ENCODE measurements at regions not wholly inside any gene's neighbourhood (a gene's known extent, or its start where the extent isn't known, plus 50 kb on each side); places are given as distances from the start of the nearest gene placed in this dataset.
A peak's percentile ranks its signal among the peaks of the same experiment; 100 is the strongest.

- DNase-seq: no peak
These were observed 158.9 kb downstream of the TMX1 start for GRCh38 chr14:51398898-51399297.

DNA sequence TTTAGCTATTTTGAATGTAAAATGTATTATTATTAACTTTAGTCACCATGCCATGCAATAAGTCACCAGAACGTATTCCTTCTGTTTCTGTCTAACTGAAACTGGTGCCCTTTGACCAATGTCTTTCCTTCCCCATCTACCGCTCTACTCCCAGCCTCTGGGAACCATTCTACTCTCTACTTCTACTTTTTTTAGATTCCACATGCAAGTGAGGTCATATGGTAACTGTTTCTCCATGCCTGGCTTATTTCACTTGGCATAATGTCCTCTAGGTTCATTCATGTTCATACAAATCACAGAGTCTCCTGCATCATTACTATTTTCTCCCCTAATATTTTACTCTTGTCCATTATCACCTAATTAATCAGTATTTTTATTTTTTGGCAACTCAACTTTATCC is 160.1 kb downstream of the TMX1 start:
- no peak for DNase-seq

DNA sequence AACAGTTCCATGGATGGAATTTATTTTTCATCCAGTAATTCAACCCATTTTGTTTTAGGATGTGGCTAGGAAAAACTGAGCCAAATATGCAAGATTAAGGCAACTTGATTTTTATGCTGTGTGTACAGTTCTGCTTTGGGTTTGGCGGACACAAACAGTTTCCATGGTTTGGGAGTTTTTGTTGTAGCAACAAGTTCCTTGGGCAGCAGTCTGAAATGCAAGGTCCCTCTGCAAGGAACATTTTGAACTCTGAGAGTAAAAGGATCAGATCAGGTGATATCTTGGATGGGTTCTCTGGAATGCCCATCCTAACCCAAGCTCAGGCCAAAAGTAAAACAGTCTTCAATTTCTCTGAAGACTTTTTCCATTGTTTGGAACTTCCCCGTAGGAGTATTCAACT is 161.2 kb downstream of the TMX1 start:
- no peak for DNase-seq

DNA sequence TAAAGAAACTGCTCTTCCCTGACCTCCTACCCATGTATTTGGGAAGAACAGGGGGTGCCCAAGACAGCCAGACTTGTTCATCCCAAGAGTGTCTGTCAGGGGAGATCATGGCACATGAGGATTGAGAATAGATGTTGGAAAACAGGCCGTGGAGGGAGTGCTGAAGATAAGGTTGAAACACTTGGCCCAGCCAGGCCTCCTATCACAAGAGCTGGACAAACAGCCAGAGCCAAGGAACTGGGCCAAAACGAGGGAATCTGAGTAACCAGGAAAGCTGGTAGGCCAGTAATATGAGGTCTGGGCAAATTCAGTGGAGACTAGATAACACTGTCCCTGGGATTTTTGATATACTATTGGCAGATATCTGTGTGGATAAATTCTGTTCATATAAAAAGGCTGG is 161.7 kb downstream of the TMX1 start:
- DNase-seq: no peak

DNA sequence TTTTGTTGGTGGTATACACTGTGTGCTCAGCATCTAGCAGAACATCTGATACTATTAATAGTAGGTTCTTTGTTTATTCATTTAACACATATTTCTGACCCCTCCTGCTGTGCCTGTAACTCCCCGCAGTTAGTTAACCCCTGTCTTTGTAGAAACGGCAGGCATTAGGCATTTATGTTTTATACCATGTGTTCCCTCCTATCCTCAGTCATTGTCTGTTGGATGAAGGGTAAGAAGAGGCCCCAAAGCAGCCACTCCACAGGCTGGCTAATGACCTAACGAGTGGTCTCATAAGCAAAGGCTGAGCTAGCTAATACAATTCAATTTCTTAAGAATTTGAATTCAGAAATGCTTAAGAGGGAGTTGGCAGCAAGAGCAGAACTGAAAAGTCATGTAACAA is 170.8 kb downstream of the TMX1 start:
- no peak for DNase-seq

GRCh38 chr14:51419685-51420084 is 179.6 kb downstream of the TMX1 start:
- no peak for DNase-seq

DNA sequence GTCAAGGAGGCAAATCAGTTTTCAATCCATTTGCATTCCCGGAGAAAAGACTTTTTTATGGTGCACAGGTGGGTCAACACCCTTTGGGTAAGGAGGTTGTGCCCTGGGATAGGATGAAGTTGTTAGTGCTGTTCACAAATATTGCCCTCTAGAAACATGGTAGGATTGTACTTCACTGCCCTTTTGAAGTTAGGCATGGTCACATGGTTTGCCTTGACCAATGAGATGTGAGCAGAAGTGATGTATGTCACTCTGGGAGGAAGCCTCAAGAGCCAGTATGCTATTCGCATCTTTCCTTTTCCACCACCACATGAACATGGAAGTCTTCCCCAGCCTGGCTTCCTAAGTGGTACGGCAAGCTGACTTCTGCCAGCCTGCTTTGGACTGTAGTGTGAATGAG is 182.7 kb downstream of the TMX1 start:
- DNase-seq: no peak

GRCh38 chr14:51424041-51424440 is 184.0 kb downstream of the TMX1 start:
- DNase-seq: no peak

- peak; percentile 74 for DNase-seq
These were observed 184.7 kb downstream of the TMX1 start for GRCh38 chr14:51424561-51425251.

DNA sequence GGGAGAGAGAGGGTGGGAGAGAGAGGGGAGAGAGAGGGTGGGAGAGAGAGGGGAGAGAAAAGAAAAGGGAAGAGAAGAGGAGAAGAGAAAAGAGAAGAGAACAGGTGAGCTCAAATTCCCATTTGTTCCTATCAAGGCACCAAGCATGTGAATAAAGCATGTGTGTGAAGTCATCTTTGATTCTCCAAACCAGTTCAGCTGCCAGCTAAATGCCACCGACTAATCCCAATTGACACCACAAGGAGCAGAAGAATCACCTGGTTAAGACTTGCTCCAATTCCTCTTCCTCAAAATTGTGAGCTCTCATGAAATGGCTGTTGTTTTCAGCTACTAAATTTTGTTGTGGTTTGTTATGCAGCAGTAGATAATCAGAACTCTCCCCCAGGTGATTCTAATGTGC is 188.9 kb downstream of the TMX1 start:
- no peak for DNase-seq

DNA sequence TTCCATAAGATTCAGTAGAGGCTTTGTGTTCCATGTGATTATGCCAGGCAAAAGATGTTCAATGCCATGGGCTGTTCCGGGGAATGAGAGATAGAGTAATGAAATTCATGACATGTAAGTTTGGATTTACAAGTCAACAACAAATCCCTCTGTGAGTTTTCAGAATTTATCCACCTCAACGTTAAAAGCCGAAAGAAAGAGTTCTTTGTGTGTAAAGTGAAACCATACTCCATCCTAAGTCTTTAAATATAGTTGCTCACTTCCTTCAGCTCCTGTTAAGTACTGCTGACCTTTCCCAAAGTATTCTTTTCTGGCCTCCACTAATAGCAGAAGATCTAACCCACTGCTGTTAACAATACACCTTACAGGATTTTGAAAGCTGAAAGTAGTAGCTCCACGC is 190.0 kb downstream of the TMX1 start:
- peak; percentile 43 for DNase-seq

DNA sequence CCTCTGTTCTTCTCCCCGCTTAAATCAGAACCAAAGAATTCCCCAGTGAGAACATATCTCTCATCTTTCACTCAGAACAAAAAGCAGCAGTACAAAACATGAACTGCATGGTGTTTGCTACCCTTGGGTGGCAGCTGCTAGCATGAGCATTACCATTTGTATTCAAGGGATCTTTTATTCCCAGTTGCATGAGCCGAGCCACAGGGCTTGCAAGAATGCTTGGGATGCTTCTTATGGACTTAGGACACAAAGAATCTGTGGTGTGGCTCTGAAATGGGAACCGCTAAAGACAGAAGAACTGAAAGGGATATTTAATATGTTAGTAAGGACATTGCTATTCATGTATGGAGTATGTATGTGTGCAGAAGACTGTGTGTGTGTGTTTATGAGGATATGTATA is 190.6 kb downstream of the TMX1 start:
- DNase-seq: peak; percentile 74

DNA sequence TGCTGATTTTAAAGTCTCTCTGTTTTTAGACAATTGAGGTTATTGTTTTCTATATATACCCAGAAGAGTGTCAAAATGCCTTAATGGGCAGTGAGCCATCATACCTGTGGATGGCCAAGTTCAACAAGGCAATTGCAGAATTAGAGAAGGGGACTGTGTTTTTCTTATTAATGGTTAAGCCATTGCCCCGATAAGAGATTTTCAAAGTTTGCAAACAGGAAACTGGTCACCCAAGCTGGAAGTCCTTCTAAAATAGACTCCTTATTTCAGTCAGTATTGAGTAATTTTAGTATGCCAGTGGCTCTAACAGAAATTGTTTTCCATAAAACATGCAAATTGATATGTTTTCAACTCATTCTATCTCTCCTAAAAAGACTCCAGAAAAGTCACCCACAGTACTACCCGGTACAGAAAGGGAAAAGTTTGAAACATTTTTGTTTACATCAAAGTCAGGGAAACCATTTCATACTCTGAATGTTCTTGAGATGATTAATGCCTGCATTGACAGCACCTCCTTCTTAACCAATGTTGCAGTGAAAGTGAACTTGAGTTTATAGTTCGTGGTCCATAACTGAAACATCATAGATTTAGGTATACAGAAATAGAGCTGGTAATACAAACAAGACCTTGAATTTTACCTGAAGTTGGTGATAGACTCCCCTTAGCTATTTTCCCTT is 191.1 kb downstream of the TMX1 start:
- no peak for DNase-seq

- no peak for DNase-seq
These were observed 191.7 kb downstream of the TMX1 start for GRCh38 chr14:51431741-51432140.

DNA sequence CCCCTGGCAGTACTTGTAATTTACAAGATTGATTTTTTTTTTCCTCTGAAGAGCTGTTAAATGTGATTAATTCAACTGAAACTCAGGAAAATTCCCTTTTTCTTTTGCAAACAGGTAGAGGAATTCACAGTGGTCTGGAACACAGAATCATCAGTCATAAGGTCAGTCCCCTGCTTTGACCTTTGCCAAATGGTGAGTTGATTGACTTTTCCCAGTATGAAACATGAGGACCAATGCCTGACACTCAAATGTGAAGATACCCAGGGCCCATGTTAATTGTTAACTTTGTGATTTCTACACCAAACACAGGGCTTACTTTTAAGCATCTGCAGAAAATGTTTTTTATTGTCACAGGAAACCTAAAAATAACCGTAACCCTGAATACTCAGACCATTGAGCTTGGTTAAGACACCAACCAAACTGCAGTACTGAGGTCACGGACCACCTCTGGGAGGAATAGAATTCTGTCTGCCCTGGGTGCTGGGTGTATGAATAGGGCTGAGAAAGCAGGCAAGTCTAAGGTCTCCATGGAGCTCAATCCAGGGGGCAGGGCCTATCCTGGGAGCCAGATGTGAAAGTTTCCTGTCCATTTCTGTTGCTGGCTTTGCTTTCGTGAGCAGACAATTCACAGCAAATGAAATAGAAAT is 192.4 kb downstream of the TMX1 start:
- DNase-seq: no peak

GRCh38 chr14:51436630-51437029 is 196.6 kb downstream of the TMX1 start:
- no peak for DNase-seq

DNA sequence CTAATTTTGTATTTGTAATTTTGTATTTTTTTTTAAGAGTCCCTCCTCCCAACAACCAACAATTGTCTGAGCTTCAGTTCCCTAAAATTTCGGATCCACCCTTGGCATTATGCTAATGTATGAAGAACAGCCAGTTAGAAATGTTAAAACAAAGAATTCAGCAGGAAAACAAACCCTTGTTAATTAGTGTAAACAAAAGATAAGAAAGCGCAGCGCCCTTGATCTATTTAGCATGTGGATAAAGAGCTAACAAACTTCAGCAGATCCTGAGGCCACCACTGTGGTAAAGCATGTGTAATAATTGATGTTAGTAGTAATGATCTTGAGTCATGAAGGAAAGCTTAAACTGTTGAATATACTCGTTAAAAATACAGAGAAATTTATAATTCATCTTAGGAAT is 199.8 kb downstream of the TMX1 start:
- DNase-seq: no peak

DNA sequence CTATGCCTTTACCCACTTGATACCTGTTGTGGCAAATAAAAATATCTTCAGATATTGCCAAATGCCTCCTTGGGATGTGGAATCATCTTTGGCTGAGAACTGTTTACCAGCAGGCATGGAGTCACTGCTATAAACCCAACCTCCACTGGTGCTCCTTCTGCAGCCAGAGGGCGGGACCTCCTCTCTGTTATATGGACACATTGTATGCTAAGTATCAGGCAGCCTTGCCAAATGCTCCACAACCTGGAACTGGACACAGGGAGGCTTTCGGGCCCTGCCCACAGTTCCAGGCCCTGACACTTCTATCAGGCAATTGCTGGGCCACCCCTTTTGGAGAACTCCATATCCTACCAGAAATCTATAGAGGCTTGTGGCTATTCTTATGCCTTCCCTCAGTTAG is 201.0 kb downstream of the TMX1 start:
- DNase-seq: no peak

- no peak for DNase-seq
These were observed 202.6 kb downstream of the TMX1 start for GRCh38 chr14:51442513-51443175.

GRCh38 chr14:51443195-51444018 is 203.4 kb downstream of the TMX1 start:
- DNase-seq: peak; percentile 18

- no peak for DNase-seq
These were observed 204.4 kb downstream of the TMX1 start for GRCh38 chr14:51444353-51445000.

GRCh38 chr14:51445001-51445390 is 204.9 kb downstream of the TMX1 start:
- no peak for DNase-seq
